Anterior cingulate cortex (tissue), 58 donors: ENCODE measurements at regions not wholly inside any gene's neighbourhood (a gene's known extent, or its start where the extent isn't known, plus 50 kb on each side); places are given as distances from the start of the nearest gene placed in this dataset.
"Not testable (repeated sequence)": the region's sequence is repeated elsewhere in the genome, so short reads cannot be mapped to it uniquely, and the experiment has no call there.

Experiments
- DNase-seq, 58 donors: peaks; one replicate each; lab custom pipeline; 2025; lab: John Stamatoyannopoulos, UW

GRCh38 chrX:94329182-94329581 lies 655.2 kb downstream of the FAM133A start:
- no peak for DNase-seq

GRCh38 chrX:94341730-94342129 lies 667.7 kb downstream of the FAM133A start:
- DNase-seq, result not testable (repeated sequence)

GRCh38 chrX:94361241-94361640 lies 687.2 kb downstream of the FAM133A start:
- DNase-seq, result peak in 1 of 58 donors; percentile 0

GRCh38 chrX:94365736-94366135 lies 691.7 kb downstream of the FAM133A start:
- DNase-seq, result no peak

GRCh38 chrX:94366616-94367015 lies 692.6 kb downstream of the FAM133A start:
- DNase-seq, result no peak

GRCh38 chrX:94389044-94389443 lies 715.0 kb downstream of the FAM133A start:
- DNase-seq, result no peak

GRCh38 chrX:94400488-94400887 lies 726.5 kb downstream of the FAM133A start:
- no peak for DNase-seq

- no peak for DNase-seq
These were observed 727.4 kb downstream of the FAM133A start for GRCh38 chrX:94401426-94401825.

- no peak for DNase-seq
These were observed 740.7 kb downstream of the FAM133A start for GRCh38 chrX:94414746-94415145.

GRCh38 chrX:94418065-94418464 lies 744.1 kb downstream of the FAM133A start:
- DNase-seq, result no peak

- no peak for DNase-seq
These were observed 750.5 kb downstream of the FAM133A start for GRCh38 chrX:94424456-94424855.

GRCh38 chrX:94430091-94430490 lies 756.1 kb downstream of the FAM133A start:
- no peak for DNase-seq

GRCh38 chrX:94435799-94436198 lies 761.8 kb downstream of the FAM133A start:
- DNase-seq, result no peak

- DNase-seq, result no peak
These were observed 780.2 kb downstream of the FAM133A start for GRCh38 chrX:94454159-94454558.

GRCh38 chrX:94454606-94455005 lies 780.6 kb downstream of the FAM133A start:
- no peak for DNase-seq

GRCh38 chrX:94455782-94456181 lies 781.8 kb downstream of the FAM133A start:
- no peak for DNase-seq

- DNase-seq, result no peak
These were observed 818.5 kb downstream of the FAM133A start for GRCh38 chrX:94492541-94492940.

GRCh38 chrX:94493405-94493804 lies 819.4 kb downstream of the FAM133A start:
- no peak for DNase-seq

GRCh38 chrX:94511564-94511963 lies 837.6 kb downstream of the FAM133A start:
- no peak for DNase-seq

- DNase-seq, result no peak
These were observed 841.0 kb downstream of the FAM133A start for GRCh38 chrX:94515009-94515408.

GRCh38 chrX:94524867-94525266 lies 850.9 kb downstream of the FAM133A start:
- DNase-seq, result no peak

GRCh38 chrX:94545722-94546121 lies 871.7 kb downstream of the FAM133A start:
- no peak for DNase-seq

- DNase-seq, result no peak
These were observed 877.8 kb downstream of the FAM133A start for GRCh38 chrX:94551831-94552230.
